Fibroblast of skin of left quadriceps (primary cell): ENCODE measurements at regions not wholly inside any gene's neighbourhood (a gene's known extent, or its start where the extent isn't known, plus 50 kb on each side); places are given as distances from the start of the nearest gene placed in this dataset.
A peak's percentile ranks its signal among the peaks of the same experiment; 100 is the strongest.
"Not testable (repeated sequence)": the region's sequence is repeated elsewhere in the genome, so short reads cannot be mapped to it uniquely, and the experiment has no call there.

ENCODE experiments used
- DNase-seq, 2 experiments: peaks; one replicate each; pipeline ENCODE4 v3.0.0-alpha.2; 2013; ENCODE audit warnings: low read depth in 2 of 2

GRCh38 chr2:16756831-16757644, 91.4 kb upstream of the CYRIA start:
- DNase-seq: peak; percentile 13 to 21

GRCh38 chr2:16755442-16755841, 89.8 kb upstream of the CYRIA start:
- no peak for DNase-seq

GRCh38 chr2:16753025-16753424, 87.4 kb upstream of the CYRIA start:
- DNase-seq: not testable (repeated sequence)

- DNase-seq: not testable (repeated sequence)
Observed at GRCh38 chr2:16750925-16751214, 85.2 kb upstream of the CYRIA start.

- DNase-seq: no peak
Observed at GRCh38 chr2:16750175-16750924, 84.7 kb upstream of the CYRIA start.

- DNase-seq: not testable (repeated sequence)
Observed at GRCh38 chr2:16748511-16749266, 83.1 kb upstream of the CYRIA start.

GRCh38 chr2:16747689-16748088, 82.1 kb upstream of the CYRIA start:
- no peak for DNase-seq

- DNase-seq: no peak
Observed at GRCh38 chr2:16747257-16747656, 81.6 kb upstream of the CYRIA start.

GRCh38 chr2:16746833-16747232, 81.2 kb upstream of the CYRIA start:
- DNase-seq: no peak

- DNase-seq: no peak
Observed at GRCh38 chr2:16746329-16746728, 80.7 kb upstream of the CYRIA start.

- DNase-seq: no peak
Observed at GRCh38 chr2:16745466-16745865, 79.8 kb upstream of the CYRIA start.

- DNase-seq: no peak
Observed at GRCh38 chr2:16744521-16744920, 78.9 kb upstream of the CYRIA start.

- DNase-seq: no peak
Observed at GRCh38 chr2:16742026-16742425, 76.4 kb upstream of the CYRIA start.

GRCh38 chr2:16741498-16741897, 75.9 kb upstream of the CYRIA start:
- no peak for DNase-seq

- DNase-seq: no peak
Observed at GRCh38 chr2:16739778-16740581, 74.3 kb upstream of the CYRIA start.

GRCh38 chr2:16738361-16739225, 73.0 kb upstream of the CYRIA start:
- DNase-seq: no peak

- DNase-seq: no peak
Observed at GRCh38 chr2:16737812-16738211, 72.2 kb upstream of the CYRIA start.

GRCh38 chr2:16736633-16737032, 71.0 kb upstream of the CYRIA start:
- DNase-seq: no peak

- DNase-seq: no peak
Observed at GRCh38 chr2:16729335-16729734, 63.7 kb upstream of the CYRIA start.

GRCh38 chr2:16728351-16729136, 62.9 kb upstream of the CYRIA start:
- no peak for DNase-seq
